Heart left ventricle (tissue), 13 donors: ENCODE measurements at regions not wholly inside any gene's neighbourhood (a gene's known extent, or its start where the extent isn't known, plus 50 kb on each side); places are given as distances from the start of the nearest gene placed in this dataset.

Experiments
- CTCF ChIP-seq, 12 donors: fragments of 200-600 bp; sonication (generic) in 4 of 12; IDR thresholded peaks; one replicate each; pipeline versions ENCODE4 v1.5.0 to v1.8.0; 2018 to 2022; ENCODE audit warnings: antibody characterized with exemption in 12 of 12, mild to moderate bottlenecking in 5 of 12
- POLR2A ChIP-seq, 2 donors: fragments of 450-650 bp; IDR thresholded peaks; one replicate each; pipeline ENCODE4 v1.6.1; 2017; ENCODE audit warnings: antibody characterized with exemption in 2 of 2, mild to moderate bottlenecking in 2 of 2, moderate library complexity in 2 of 2
- donor health status: ischemic (EF 13 %, LVEDD 7.1; RV severe dilation, severe dysfunction).
- donor health status: DM: no; HTN: yes; CAD: no.
- donor health status: DM: no; HTN: no; CAD: no.
- donor health status: ischemic (EF 25% LVEDD 6.9; RV normal size, moderate dysfunction).
- donor health status: ischemic (EF 25% LVEDD 5.7; RV mildly dilated, moderate dysfunction).
- donor health status: ischemic (EF 35%, LVEDD 5.7; RV mildly dilated, moderate dysfunction).
- donor health status: nonischemic (EF 11% LVEDD 7.7; RV severe dilation, severe dysfunction).
- donor health status: DM: yes; HTN: yes; CAD: no.
- donor health status: PGD.
- donor health status: ischemic (EF 29% LVEDD 5.4; RV normal size, mild dysfunction).
- donor health status: nonischemic (EF 23%, LVEDD 6.1; RV moderate dilation, normal function).

- TF ChIP-seq CTCF (IDR thresholded peaks at IDR 0.05) (no peak), POLR2A (IDR thresholded peaks at IDR 0.05) (no peak)
These were observed 156.6 kb downstream of the VRK1 start for GRCh38 chr14:96953875-96954185.
